K562 (cell line): ENCODE measurements at regions not wholly inside any gene's neighbourhood (a gene's known extent, or its start where the extent isn't known, plus 50 kb on each side); places are given as distances from the start of the nearest gene placed in this dataset.

Experiments used
- ATAC-seq: fragments of 200-7000 bp; cut with Tn5 transposase; 3 replicates; pipeline ENCODE4 v1.9.1; 2020; ENCODE audit warnings: moderate library complexity
- BruUV-seq: library from RNA; stranded (reverse); fragments of 400-500 nt; replicated peaks from 2 replicates; lab custom pipeline; 2021; lab: Mats Ljungman, UMichigan
- CTCF ChIA-PET: fragments of 300-600 bp; formaldehyde crosslinking; extraction: SDS; loops from one replicate; lab custom pipeline; 2021; ENCODE audit warnings: low intra/inter-chr PET ratio; lab: Yijun Ruan, JAX
- POLR2A ChIA-PET: fragments of 300-600, 350-650 bp; sonication (Branson Sonifier 250); formaldehyde crosslinking; extraction: SDS; loops from one replicate; lab custom pipeline; 2021; ENCODE audit warnings: antibody characterized with exemption, inconsistent platforms; lab: Yijun Ruan, JAX
- DNase-seq, 4 experiments: peaks; one replicate each; pipeline versions ENCODE4 v3.0.0 to v3.0.0-alpha.2; 2011 to 2018; ENCODE audit warnings: low spot score in 3 of 4, mixed read lengths in 3 of 4; ENCODE audit errors: extremely low read depth in 1 of 4
- FAIRE-seq: peaks from 2 replicates; lab custom pipeline; 2011; peaks lifted over from hg19 to GRCh38; lab: Jason Lieb, UNC
- H2AFZ ChIP-seq: 2 replicates; pipeline ENCODE4 v1.6.0; 2011; ENCODE audit warnings: low read depth, low read length, control low read depth, inconsistent platforms
- H3K27ac ChIP-seq: fragments of 200-600 bp; 3 replicates; pipeline ENCODE4 v1.8.0; 2011; ENCODE audit warnings: low read depth, mild to moderate bottlenecking, control low read depth, inconsistent platforms, low read length, moderate library complexity, mixed read lengths; ENCODE audit errors: extremely low read depth
- H3K27me3 ChIP-seq, 2 experiments: fragments of 300-600 bp in 1 of 2; 2 replicates in 1 of 2; 3 replicates in 1 of 2; pipeline versions ENCODE4 v1.6.0 to v1.8.0; 2011; ENCODE audit warnings: inconsistent platforms in 2 of 2, low read length in 2 of 2, mild to moderate bottlenecking in 1 of 2, mixed read lengths in 1 of 2, moderate library complexity in 1 of 2; ENCODE audit not compliant: control insufficient read depth in 2 of 2, insufficient read depth in 2 of 2
- H3K36me3 ChIP-seq: fragments of 300-600 bp; 3 replicates; pipeline ENCODE4 v1.8.0; 2011; ENCODE audit warnings: mild to moderate bottlenecking, low read length, inconsistent platforms; ENCODE audit not compliant: control insufficient read depth, insufficient read depth
- H3K4me1 ChIP-seq, 2 experiments: fragments of 200-600 bp in 1 of 2; replicated peaks in 1 of 2; 2 replicates in 1 of 2; 3 replicates in 1 of 2; pipeline versions ENCODE4 v1.5.1 to v1.8.0; 2011; ENCODE audit warnings: inconsistent platforms in 2 of 2, low read length in 2 of 2, mild to moderate bottlenecking in 1 of 2, mixed read lengths in 1 of 2, moderate library complexity in 1 of 2; ENCODE audit not compliant: control insufficient read depth in 2 of 2, insufficient read depth in 2 of 2
- H3K4me2 ChIP-seq: 2 replicates; pipeline ENCODE4 v1.6.1; 2011; ENCODE audit warnings: low read length, control low read depth, inconsistent platforms, mixed read lengths; ENCODE audit not compliant: insufficient read depth
- H3K4me3 ChIP-seq: fragments of 200-600 bp; sonication (generic), shearing (Covaris generic); 2 replicates; pipeline ENCODE4 v1.5.1; 2016; ENCODE audit warnings: control low read depth, inconsistent platforms
- H3K79me2 ChIP-seq: fragments of 200-600 bp; 3 replicates; pipeline ENCODE4 v1.8.0; 2011; ENCODE audit warnings: low read length, inconsistent platforms; ENCODE audit not compliant: control insufficient read depth, insufficient read depth
- H3K9ac ChIP-seq, 2 experiments: 2 replicates each; pipeline versions ENCODE4 v1.6.0 to v1.6.1; 2011; ENCODE audit warnings: low read depth in 2 of 2, low read length in 2 of 2, control low read depth in 1 of 2, inconsistent platforms in 1 of 2, mild to moderate bottlenecking in 1 of 2, mixed read lengths in 1 of 2; ENCODE audit not compliant: insufficient read depth in 1 of 2
- H3K9me1 ChIP-seq: one replicate; pipeline ENCODE4 v1.6.0; 2011; ENCODE audit warnings: inconsistent platforms, mild to moderate bottlenecking, low read length, moderate library complexity; ENCODE audit not compliant: control insufficient read depth, insufficient read depth
- H3K9me3 ChIP-seq: replicated peaks from 2 replicates; pipeline ENCODE4 v1.5.1; 2011; ENCODE audit warnings: low read depth, low read length, inconsistent platforms; ENCODE audit not compliant: control insufficient read depth, insufficient read depth
- H4K20me1 ChIP-seq: replicated peaks from 2 replicates; pipeline ENCODE4 v1.6.1; 2011; ENCODE audit warnings: low read length, inconsistent platforms, mixed read lengths; ENCODE audit not compliant: control insufficient read depth, insufficient read depth
- DMBX1 ChIP-seq: fragments of 250-450 bp; sonication (Bioruptor Pico); IDR thresholded peaks from 2 replicates; pipeline ENCODE4 v1.8.0; 2022; ENCODE audit warnings: inconsistent platforms, mild to moderate bottlenecking, moderate library complexity, borderline replicate concordance
- KDM4B ChIP-seq, 2 experiments: fragments of 450-650 bp in 1 of 2; sonication (generic) in 1 of 2; IDR thresholded peaks; 2 replicates each; pipeline ENCODE4 v1.6.1; 2016 to 2017; ENCODE audit warnings: borderline replicate concordance in 2 of 2, antibody characterized with exemption in 1 of 2, low read depth in 1 of 2, mild to moderate bottlenecking in 1 of 2
- MLX ChIP-seq, 2 experiments: fragments of 450-650 bp in 1 of 2; sonication (generic) in 1 of 2; formaldehyde crosslinking; conservative IDR thresholded peaks; 2 replicates each; pipeline versions ENCODE4 v1.4.0 to v1.8.1; 2020 to 2022; ENCODE audit warnings: mild to moderate bottlenecking in 1 of 2, missing genetic modification reagents in 1 of 2
- RNF2 ChIP-seq: sonication (generic); IDR thresholded peaks from 2 replicates; pipeline ENCODE4 v1.6.1; 2016
- SMAD3 ChIP-seq: fragments of 450-650 bp; formaldehyde crosslinking; conservative IDR thresholded peaks from 2 replicates; pipeline ENCODE4 v1.4.0; 2020; ENCODE audit warnings: mild to moderate bottlenecking
- STAT5A ChIP-seq: IDR thresholded peaks from 2 replicates; pipeline ENCODE4 v1.6.1; 2012; ENCODE audit warnings: low read length, inconsistent platforms, borderline replicate concordance
- ZNF24 ChIP-seq: fragments of 450-650 bp; IDR thresholded peaks from 2 replicates; pipeline ENCODE4 v1.6.1; 2016
- WGBS: fragments of 100-300 bp; shearing (Covaris generic); methylation state at CpG from one replicate; pipeline ENCODE4 v1.1.6; 2016; ENCODE audit warnings: low coverage, mixed read lengths; ENCODE audit not compliant: insufficient coverage; ENCODE audit errors: missing lambda C conversion rate; 5-methylcytosine and 5-hydroxymethylcytosine counted together
- in situ Hi-C: fragments of 300-500 bp; cut with MboI; formaldehyde crosslinking; loops from 4 replicates; pipeline ENCODE4 v1.15.0; 2018; ENCODE audit warnings: inconsistent platforms, mixed read lengths
- intact Hi-C: fragments of 100-400 bp; cut with micrococcal nuclease; formaldehyde crosslinking; loops from 2 replicates; pipeline ENCODE4 v1.14.2; 2022
- TF ChIP-seq, protein P1 (sequence below): IDR thresholded peaks from 2 replicates; pipeline ENCODE4 v1.6.1; 2011; ENCODE audit not compliant: insufficient read length; ENCODE audit errors: extremely low read depth
- TF ChIP-seq, protein P2 (sequence below), 2 experiments: fragments of 450-650 bp; IDR thresholded peaks; 2 replicates each; pipeline ENCODE4 v1.6.1; 2018; ENCODE audit warnings: mild to moderate bottlenecking in 2 of 2, low read depth in 1 of 2; ENCODE audit not compliant: partially characterized antibody in 2 of 2

- no peak for ATAC-seq
- no peaks in the 10 kb centered on the region for H3K9me1 ChIP-seq
- H3K79me2 ChIP-seq = no peaks in the 10 kb centered on the region
- no peaks in the 10 kb centered on the region for H4K20me1 ChIP-seq
- TF ChIP-seq MLX (CRISPR knock-in tag; conservative IDR thresholded peaks at IDR 0.05) = no peak
- no peak for TF ChIP-seq KDM4B (IDR thresholded peaks at IDR 0.05; ENCODE audit: borderline replicate concordance in 2 of 2, low read depth in 1 of 2)
- TF ChIP-seq, protein P1, sequence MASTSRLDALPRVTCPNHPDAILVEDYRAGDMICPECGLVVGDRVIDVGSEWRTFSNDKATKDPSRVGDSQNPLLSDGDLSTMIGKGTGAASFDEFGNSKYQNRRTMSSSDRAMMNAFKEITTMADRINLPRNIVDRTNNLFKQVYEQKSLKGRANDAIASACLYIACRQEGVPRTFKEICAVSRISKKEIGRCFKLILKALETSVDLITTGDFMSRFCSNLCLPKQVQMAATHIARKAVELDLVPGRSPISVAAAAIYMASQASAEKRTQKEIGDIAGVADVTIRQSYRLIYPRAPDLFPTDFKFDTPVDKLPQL = no peak
- TF ChIP-seq, all 486 proteins: peak for 0
- no peak overlapping the region for H3K9ac ChIP-seq
- no peak overlapping the region for H3K4me3 ChIP-seq
- H3K36me3 ChIP-seq = no peaks in the 10 kb centered on the region
- in situ Hi-C loops (no loop called here), intact Hi-C loops (no loop called here)
- no peaks in the 10 kb centered on the region for H3K27me3 ChIP-seq
- CTCF ChIA-PET = no interaction called here
- POLR2A ChIA-PET = no interaction called here
- BruUV-seq = no TSS peak
- no peak overlapping the region for H2AFZ ChIP-seq
- no peak overlapping the region for H3K4me2 ChIP-seq
- no peaks in the 10 kb centered on the region for H3K9me3 ChIP-seq
- H3K4me1 ChIP-seq = no peaks in the 10 kb centered on the region
- FAIRE-seq = no peak
- DNase-seq = no peak
- H3K27ac ChIP-seq = no peak overlapping the region
Observed at GRCh38 chr1:162982364-162982763, 86.8 kb upstream of the RGS4 start.

- BruUV-seq = no TSS peak
- DNase-seq = no peak
- 5% methylated on average over 8 of the region's 8 CpGs for WGBS
- intact Hi-C loops = no loop called here
- no peak overlapping the region for H3K4me2 ChIP-seq
- in situ Hi-C loops = no loop called here
- no peaks in the 10 kb centered on the region for H3K36me3 ChIP-seq
- no peaks in the 10 kb centered on the region for H4K20me1 ChIP-seq
- H3K9ac ChIP-seq = no peak overlapping the region
- no peak for ATAC-seq
- H3K4me3 ChIP-seq = no peak overlapping the region
- H3K79me2 ChIP-seq = no peaks in the 10 kb centered on the region
- no peaks in the 10 kb centered on the region for H3K9me3 ChIP-seq
- H3K9me1 ChIP-seq = no peaks in the 10 kb centered on the region
- CTCF ChIA-PET = no interaction called here
- no peak overlapping the region for H3K27ac ChIP-seq
- POLR2A ChIA-PET = interaction anchor here (0.6 kb wide), 1 partner anchor 224 kb away, joined by 3 read pairs; no protein-coding TSS in a partner anchor
- H3K27me3 ChIP-seq = no peaks in the 10 kb centered on the region
- no peak for FAIRE-seq
- H2AFZ ChIP-seq = no peak overlapping the region
- H3K4me1 ChIP-seq = no peaks in the 10 kb centered on the region
- TF ChIP-seq RNF2 (no peak), ZNF24 (no peak), DMBX1 (CRISPR knock-in tag) (no peak), STAT5A (no peak), SMAD3 (no peak)
- TF ChIP-seq, protein P2, sequence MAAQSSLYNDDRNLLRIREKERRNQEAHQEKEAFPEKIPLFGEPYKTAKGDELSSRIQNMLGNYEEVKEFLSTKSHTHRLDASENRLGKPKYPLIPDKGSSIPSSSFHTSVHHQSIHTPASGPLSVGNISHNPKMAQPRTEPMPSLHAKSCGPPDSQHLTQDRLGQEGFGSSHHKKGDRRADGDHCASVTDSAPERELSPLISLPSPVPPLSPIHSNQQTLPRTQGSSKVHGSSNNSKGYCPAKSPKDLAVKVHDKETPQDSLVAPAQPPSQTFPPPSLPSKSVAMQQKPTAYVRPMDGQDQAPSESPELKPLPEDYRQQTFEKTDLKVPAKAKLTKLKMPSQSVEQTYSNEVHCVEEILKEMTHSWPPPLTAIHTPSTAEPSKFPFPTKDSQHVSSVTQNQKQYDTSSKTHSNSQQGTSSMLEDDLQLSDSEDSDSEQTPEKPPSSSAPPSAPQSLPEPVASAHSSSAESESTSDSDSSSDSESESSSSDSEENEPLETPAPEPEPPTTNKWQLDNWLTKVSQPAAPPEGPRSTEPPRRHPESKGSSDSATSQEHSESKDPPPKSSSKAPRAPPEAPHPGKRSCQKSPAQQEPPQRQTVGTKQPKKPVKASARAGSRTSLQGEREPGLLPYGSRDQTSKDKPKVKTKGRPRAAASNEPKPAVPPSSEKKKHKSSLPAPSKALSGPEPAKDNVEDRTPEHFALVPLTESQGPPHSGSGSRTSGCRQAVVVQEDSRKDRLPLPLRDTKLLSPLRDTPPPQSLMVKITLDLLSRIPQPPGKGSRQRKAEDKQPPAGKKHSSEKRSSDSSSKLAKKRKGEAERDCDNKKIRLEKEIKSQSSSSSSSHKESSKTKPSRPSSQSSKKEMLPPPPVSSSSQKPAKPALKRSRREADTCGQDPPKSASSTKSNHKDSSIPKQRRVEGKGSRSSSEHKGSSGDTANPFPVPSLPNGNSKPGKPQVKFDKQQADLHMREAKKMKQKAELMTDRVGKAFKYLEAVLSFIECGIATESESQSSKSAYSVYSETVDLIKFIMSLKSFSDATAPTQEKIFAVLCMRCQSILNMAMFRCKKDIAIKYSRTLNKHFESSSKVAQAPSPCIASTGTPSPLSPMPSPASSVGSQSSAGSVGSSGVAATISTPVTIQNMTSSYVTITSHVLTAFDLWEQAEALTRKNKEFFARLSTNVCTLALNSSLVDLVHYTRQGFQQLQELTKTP (IDR thresholded peaks at IDR 0.05; ENCODE audit: low read depth in 1 of 2, partially characterized antibody in 2 of 2) = no peak
Observed at GRCh38 chr1:162977944-162978568, 91.1 kb upstream of the RGS4 start.
